ENCODE measurements at regions not wholly inside any gene's neighbourhood (a gene's known extent, or its start where the extent isn't known, plus 50 kb on each side); places are given as distances from the start of the nearest gene placed in this dataset.
"Not testable (repeated sequence)": the region's sequence is repeated elsewhere in the genome, so short reads cannot be mapped to it uniquely, and the experiment has no call there.

DNA sequence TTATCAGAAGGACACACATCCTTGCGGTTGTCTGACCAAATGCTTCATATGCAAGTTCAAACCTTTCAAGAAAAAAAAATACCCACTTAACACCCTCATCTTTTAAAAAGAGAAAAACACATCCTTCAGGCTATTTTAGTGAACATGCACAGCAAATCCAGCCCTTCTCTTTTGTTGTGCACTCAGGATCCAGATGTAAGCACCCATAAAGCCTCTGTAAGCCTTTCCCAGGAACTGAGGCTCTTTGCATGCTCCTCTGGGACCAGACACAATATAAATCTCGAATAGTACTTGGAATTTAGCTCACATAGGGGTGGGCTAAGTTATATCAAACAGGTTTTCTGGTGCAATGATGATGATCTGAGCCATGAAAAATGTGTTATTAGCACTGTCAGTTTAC is 308.8 kb upstream of the FAM98A start:
- no peak for DNase-seq

DNA sequence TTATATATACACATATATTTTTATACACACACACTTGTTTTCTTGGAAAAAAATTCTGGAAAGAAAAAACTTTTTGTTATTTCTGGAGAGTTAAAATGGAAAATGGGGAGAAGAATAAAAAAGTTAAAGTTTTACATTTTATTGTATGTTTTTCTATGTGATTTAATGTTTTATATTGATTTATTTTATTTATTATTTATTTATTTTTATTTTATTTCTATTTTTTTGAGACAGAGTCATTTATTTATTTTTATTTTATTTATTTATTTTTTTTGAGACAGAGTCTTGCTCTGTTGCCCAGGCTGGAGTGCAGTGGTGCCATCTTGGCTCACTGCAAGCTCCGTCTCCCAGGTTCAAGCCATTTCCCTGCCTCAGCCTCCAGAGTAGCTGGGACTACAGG is 307.0 kb upstream of the FAM98A start:
- DNase-seq: not testable (repeated sequence)

DNA sequence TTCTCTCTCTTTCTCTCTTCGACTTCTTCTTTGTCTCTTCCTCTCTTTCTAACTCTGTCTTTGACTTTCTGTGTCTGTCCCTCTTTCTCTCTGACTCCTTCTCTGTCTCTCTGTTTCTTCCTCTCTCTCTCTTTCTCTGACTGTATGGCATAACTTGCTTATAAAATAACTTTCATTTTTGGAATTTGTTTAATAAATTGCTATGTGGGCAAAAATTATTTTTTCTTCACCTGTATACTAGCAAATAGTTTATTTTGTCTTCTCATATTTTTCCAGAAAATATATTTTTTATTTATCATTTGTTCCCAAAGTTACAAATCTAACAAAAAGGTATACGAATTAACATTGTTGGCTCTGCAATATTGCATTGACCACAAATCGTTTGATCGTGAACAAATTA is 305.7 kb upstream of the FAM98A start:
- no peak for DNase-seq

DNA sequence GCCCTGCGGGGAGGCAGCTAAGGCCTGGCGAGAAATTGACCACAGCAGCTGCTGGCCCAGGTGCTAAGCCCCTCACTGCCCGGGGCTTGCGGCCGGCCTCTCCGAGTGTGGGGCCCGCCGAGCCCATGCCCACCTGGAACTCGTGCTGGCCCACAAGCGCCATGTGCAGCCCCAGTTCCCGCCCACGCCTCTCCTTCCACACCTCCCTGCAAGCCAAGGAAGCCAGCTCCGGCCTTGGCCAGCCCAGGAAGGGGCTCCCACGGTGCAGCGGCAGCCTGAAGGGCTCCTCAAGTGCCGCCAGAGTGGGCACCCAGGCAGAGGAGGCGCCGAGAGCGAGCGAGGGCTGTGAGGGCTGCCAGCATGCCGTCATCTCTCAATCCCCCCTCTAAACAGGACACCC is 304.6 kb upstream of the FAM98A start:
- no peak for DNase-seq

DNA sequence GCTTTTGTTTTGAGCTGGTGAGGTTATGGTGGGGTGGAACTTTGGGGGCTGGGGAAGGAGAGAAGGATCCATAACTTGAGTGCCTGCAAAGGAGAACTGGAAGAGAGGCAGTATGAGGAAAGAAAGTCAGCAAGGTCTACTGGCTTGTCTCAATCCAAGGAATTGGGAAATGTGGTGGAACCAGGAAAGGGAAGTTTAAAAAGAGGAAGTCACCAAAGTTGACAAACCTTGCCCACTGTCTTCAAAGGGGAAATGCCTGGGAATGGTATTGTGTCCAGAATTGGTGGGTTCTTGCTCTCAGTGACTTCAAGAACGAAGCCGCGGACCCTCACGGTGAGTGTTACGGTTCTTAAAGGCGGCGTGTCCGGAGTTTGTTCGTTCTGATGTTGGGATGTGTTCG is 304.1 kb upstream of the FAM98A start:
- no peak for DNase-seq

DNA sequence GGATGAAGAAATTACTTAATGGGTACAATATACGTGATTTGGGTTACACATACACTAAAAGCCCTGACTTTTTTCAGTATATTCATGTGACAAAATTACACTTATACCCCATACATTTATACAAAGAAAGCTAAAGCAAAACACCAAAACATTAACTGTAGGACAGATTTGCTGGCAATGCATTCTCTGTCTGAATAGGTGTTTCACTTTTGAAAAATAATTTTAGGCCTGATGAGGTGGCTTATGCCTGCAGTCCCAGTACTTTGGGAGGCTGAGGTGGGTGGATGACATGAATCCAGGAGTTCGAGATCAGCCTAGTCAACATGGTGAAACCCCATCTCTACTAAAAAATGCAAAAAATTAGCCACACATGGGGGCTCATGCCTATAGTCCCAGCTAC is 301.5 kb upstream of the FAM98A start:
- DNase-seq: no peak

DNA sequence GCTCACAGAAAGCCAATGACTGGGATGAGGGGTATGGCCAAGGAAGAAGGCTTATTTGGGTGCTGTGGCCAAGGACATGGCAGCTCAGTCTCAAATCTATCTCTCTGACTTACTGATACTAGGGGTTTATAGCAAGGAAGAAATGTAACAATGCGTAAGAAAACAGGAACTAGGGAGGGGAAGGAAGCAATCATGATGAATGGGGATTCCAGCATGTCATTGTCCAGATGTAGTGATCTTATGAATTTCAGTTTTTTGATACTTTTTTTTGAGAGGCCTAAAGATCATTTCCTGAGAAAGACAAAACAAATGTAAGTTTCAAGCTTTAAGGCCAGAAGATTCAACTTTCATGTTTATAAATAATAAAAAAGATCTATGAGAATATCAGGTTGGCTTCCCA is 298.6 kb upstream of the FAM98A start:
- DNase-seq: no peak

DNA sequence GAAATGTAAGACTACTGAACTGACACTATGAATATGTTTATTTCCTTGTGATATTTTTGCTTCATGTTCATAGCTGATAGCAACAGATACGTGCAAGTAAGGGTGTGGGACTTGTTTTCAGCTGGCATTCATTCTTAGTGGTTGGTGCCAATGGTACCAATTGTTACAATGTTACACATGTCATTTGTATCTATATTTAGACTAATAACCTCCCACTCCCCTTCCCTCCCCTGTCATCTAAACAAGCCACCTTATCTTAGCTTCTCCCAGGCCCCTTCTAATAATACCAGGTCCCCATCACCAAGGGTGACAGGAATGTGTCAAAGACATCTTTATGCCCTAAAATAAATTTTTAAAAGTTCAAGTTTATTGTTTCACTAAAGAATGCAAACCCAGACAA is 294.7 kb upstream of the FAM98A start:
- no peak for DNase-seq

DNA sequence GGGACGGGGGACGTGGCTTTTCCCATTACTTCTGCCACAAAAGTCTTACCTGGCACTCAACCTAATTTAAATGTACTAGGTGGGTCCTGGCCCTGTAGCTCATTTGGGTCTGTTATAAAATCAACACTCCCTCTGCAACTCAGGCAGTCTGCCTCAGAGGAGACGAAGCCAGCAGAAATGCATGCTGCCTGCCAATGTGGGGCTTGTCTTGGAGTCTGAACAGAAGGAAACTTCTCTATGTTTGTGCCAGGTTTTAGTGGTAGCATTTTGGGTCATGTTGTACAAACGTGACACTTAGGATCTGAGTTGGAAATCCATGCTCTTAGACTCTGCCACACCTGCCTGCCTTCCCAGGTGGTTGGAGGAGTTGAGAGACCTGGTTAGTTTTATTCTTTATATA is 292.5 kb upstream of the FAM98A start:
- no peak for DNase-seq

DNA sequence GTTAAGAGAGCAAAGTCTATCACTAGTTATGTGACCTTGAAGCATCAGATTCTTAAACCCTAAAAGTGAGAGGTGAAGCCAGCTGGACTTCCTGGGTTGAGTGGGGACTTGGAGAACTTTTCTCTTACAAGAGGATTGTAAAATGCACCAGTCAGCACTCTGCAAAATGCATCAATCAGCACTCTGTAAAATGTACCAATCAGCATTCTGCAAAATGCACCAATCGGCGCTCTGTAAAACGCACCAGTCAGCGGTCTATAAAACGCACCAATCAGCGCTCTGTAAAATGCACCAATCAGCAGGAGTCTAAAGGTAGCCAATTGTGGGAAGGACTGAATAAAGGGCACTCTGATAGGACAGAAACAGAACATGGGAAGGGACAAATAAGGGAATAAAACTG is 291.6 kb upstream of the FAM98A start:
- no peak for DNase-seq

DNA sequence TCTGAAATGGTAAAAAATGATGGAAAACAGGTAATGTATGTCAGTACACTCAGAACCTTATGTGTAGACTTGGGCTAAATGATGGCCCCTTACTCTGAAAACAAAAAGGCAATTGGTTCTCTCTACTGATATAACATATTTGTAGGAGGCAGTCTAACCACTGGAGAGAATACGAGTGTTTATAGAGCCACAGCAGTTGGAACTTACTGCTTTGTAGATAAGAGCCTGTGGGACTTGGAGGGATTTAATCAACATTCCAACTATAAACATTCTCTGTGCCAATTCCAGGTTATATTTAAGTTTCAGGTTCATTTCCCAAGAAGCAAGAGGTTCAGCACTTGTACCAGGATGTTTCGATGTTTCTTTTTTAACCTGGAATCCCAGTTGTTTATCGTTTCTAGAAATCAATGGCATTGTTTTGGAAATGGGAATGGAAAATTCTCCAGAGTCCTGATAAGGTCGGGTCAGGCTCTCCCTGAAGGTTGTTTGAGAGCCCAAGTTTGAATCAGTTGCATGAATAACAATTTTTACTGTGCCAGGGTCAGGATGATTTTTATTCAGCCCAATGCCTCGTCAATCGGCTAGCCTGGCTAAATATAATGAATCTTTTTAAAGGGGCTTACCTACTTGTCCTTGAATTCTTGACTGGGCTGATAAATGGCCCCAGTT is 278.4 kb upstream of the FAM98A start:
- no peak for DNase-seq

DNA sequence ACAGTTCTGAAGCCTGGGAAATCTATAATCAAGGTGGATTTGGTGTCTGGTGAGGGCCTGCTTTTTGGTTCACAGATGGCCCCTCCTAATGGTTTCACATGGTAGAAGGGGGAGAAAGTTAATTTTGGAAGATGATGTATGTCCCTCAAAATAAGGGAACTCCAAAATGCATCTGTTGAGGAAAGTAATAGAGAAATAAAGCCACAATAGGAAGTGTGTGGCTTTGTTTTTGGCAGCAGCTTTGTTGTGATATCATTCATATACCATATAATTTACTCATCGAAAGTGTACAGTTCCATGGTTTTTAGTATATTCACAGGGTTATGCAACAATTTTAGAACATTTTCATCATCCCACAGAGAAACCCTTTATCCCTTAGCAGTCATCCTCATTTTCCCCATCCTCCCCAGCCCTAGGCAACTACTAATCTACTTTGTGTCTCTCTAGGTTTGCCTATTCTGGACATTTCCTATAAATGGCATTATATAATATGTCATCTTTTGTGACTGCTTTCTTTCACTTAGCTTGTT is 274.0 kb upstream of the FAM98A start:
- DNase-seq: no peak

DNA sequence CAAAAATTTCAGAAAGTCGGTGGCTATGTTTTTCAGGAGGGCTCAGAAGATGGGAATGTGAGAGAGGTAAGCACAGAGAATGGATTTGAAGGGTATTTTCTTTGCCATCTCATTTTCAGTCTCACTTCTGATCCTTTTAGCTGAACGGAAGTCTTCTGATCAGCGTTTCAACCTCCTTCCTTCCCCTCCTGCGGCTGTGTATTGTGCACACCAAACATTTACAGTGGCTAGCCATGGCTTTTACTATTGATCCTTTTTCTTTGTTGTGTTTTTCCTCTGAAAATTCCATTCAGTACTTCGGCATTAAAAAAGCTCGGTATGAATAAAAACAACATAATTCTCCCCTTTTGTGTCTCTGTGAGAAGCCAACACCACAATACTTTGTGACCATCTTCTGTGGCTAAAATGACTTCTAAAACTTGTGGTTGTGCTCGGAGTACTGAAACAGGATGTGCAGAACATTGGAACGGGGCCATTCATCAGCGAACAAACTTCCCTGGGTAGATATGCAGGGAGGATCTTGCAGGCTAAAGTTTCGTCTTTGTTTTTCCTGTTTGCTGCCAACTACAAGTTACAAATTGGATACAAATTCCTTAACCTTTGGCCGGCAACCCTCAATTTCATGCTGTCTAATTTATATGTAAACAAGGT is 260.8 kb upstream of the FAM98A start:
- DNase-seq: no peak

DNA sequence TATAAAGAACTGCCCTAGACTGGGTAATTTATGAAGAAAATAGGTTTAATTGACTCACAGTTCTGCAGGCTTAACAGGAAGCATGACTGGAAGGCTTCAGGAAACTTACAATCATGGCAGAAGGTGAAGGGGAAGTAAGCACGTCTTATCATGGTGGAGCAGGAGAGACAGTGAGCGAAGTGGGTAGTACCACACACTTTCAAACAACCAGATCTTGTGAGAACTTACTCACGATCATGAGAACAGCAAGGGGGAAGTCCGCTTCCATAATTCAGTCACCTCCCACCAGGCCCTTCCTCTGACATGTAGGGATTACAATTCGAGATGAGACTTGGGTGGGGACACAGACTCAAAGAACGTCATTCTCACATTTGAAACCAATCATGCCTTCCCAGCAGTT is 260.1 kb upstream of the FAM98A start:
- DNase-seq: no peak

DNA sequence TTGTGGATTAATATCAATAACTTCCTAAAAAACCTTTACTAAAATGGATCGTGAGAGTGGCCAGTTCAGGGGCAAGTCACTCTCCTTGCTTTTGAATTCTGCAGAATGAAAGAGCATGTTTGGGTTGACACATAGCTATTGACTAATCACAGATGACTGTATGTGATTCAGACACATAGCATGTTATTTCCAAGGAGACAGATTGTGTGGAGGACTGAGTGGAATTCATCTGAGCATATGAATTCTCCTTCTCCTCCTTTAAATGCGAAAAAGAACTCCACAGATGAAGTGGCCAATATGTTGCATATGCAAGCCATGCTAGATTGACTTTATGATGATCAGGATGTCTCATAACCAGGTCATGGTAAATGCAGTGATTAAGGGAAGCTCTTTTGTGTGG is 249.4 kb upstream of the FAM98A start:
- DNase-seq: no peak

DNA sequence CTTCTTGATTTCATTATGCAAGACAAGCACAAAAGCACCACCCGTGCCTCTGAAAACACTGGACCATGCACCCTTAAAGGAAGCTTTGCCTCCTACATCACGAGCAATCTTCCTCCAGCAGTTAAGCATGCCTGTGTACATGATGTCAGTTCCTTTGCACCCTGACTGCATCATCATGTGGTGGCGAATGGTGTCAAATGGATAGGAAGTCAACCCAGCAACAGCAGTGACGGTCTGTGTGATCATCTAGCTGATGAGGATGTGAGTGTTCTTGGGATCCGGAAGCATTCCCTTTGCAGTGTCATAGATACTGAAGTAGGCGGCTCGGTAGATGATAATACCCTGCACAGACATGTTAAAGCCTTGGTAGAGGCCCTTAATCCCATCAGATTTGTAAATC is 240.7 kb upstream of the FAM98A start:
- DNase-seq: no peak

DNA sequence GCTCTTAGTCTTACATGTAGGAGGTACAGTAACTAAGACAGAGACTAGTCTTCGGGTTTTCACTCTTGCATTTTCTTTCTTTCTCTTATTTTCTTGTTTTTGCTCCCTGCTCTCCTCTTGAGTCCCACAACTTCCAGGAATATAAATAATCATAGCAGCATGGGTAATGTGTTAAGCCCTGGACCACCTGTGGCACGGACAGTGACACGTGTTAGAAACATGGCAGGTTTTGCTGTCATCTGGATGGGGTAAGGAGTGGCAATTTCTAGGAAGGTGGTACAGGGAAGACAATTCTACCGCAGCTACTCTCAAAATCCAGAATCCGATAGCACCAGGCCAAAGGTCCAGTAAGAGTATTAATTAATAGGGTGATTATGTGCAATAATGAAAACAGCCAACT is 237.5 kb upstream of the FAM98A start:
- DNase-seq: no peak

DNA sequence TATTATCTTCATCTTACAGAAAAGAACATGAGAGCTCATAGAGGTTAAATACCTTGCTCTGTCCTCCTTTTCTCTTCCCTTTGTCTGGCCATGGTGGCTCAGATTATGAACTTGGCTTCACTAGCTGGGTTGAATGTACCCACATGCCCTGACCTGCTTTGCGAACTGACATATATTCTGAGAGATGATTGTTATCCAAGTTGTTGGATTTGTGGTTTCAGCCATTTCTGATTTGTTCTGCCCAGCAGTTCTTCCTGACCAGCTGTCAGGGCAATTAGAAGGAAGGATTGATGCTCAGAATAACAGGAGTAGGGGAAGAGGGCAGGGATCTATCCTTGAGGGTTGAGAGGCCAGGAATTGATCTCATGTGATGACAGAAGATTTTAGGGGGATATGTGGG is 236.8 kb upstream of the FAM98A start:
- DNase-seq: no peak

DNA sequence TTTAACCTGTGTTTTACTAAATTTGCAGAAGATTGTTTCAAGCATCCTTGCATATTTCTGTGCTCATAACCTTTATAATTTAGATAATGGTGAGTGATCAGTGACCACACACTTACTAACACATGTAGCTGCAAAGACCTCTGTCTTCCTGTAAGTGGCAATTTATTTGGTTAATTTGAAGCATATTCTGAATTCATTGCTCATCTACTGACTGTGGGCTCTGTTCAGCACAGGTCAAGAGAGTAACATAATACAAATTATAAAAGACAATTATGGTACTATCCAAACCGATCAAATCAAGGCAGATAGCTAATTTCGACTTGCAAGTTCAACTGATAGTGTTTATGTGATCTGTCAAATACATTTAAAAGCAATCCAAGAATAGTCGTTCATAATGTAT is 223.9 kb upstream of the FAM98A start:
- no peak for DNase-seq

DNA sequence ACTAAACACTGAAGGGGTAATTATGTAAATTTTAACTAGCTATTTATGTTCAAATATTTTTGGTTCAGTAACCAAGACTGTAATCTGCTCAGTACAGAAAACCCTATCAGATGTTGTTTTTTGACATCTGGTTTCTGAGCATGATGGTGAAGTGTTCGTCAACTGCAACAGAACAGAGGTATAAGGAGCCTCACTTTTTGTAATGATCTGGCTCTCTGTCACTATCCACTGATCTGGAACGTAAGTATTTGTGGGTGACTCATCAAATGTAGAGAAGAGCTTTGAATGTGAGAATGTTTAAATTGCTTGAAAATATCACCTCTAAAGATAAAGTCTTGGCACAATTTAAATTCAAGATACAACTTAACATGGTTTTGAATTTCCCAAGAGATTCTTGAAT is 213.6 kb upstream of the FAM98A start:
- no peak for DNase-seq

DNA sequence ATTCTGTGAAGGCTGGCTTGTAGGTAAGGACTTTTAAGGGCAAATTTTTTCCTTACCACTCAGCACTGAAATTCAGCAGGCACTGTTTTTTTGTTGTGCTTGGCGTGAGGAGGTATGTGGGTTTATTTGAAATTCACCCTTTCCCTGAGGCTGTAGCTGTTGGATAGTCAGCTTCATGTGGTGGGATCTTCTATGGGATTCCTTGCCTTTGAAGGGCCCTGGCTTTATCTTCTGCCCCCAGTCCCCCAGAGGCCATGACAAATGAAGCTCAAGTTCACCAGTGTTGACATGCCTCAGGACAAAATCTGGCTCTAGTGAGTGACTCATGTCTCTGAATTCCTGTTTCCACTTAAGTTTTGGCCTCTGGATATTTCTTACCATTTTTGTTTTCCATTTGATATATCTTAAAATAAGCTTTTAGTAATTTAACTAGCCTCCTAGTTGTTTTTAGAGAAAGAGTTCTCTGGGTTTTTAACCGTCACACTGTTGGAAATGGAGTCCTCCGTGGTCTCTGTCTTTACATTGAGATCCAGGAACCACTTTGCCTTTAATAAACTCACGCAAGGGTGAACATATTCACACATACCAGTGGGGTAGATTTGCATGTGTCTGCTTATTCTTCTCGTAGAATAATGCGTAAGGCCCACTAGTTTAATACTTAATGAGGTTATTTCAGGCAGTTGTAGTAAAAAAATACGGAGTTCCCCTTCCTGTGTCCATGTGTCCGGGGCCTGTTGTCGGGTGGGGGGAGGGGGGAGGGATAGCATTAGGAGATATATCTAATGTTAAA is 211.1 kb upstream of the FAM98A start:
- no peak for DNase-seq

DNA sequence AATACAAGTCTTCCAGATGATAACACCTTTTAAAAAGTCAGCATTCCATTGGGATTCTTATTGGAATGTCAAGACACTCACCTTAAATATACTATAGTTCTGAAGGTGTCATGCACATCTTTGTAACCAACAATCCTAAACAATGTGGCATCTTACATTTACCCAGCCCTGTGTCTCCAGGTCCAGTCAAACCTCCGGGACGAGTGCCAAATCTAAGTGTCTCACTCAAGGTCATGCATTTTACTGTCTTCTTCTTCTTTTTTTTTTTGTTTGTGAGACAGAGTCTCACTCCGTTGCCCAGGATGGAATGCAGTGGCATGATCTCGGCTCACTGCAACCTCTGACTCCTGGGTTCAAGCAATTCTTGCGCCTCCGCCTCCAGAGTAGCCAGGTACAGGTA is 206.9 kb upstream of the FAM98A start:
- DNase-seq: no peak

DNA sequence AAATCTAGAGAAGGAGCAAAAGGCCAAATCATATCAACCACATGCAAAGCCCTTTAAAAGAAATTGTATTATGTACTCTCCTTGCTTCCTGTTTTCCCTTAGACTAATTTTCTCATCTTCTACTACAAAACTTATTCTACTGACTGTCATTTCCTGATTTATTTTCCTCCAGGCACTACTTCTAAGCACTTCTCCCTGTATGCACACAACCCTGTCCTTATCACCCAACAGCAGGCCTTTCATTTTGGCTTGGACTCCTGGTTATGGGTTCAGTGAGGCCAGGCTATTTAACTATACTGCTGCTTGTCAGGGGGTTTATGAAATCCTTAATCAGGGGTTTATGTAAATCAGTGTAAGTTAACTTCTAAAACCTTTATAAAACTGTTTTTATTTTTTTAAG is 205.1 kb upstream of the FAM98A start:
- DNase-seq: no peak

DNA sequence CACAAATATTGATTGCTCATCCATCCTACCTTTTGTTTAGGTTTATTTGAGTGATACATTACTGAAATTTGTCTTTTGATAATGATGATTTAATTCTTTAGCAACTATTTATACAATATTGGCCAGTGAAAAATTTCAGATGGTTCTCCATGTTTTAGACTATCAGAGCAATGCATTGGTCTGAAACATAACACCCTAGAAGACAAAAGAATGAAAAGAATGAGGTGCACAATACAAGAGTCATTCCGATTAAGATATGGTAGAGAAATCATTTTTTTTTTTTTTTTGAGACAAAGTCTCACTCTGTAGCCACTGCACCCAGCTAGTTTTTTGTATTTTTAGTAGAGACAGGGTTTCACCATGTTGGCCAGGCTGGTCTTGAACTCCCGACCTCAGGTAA is 197.4 kb upstream of the FAM98A start:
- DNase-seq: no peak

Data from NCI-H1417 (cell line).